GM23338 (cell line): ENCODE measurements at regions not wholly inside any gene's neighbourhood (a gene's known extent, or its start where the extent isn't known, plus 50 kb on each side); places are given as distances from the start of the nearest gene placed in this dataset.

ENCODE experiments used
- CREB1 ChIP-seq: fragments of 250-450 bp; sonication (Bioruptor Pico); IDR thresholded peaks from 2 replicates; pipeline ENCODE4 v1.5.0; 2020; ENCODE audit warnings: low read depth, mild to moderate bottlenecking, moderate library complexity
- EZH2 ChIP-seq: fragments of 200-600 bp; sonication (generic); IDR thresholded peaks from one replicate; pipeline ENCODE4 v1.8.0; 2017; ENCODE audit warnings: antibody characterized with exemption, mild to moderate bottlenecking, low read depth; ENCODE audit not compliant: unreplicated experiment
- EZH2phosphoT487 ChIP-seq: fragments of 200-600 bp; sonication (generic); IDR thresholded peaks from one replicate; pipeline ENCODE4 v1.8.1; 2018; ENCODE audit warnings: antibody characterized with exemption; ENCODE audit not compliant: unreplicated experiment
- POLR2AphosphoS5 ChIP-seq: IDR thresholded peaks from 2 replicates; pipeline ENCODE4 v1.6.1; 2016; ENCODE audit warnings: antibody characterized with exemption, low read depth
- STAT1 ChIP-seq: IDR thresholded peaks from one replicate; pipeline ENCODE4 v1.6.1; 2016; ENCODE audit warnings: antibody characterized with exemption; ENCODE audit not compliant: unreplicated experiment
- ZNF114 ChIP-seq: fragments of 250-450 bp; sonication (Bioruptor Pico); IDR thresholded peaks from 2 replicates; pipeline ENCODE4 v1.5.0; 2020; ENCODE audit warnings: mild to moderate bottlenecking, moderate library complexity
- TF ChIP-seq, protein P1 (sequence below), 2 experiments: fragments of 200-600 bp in 1 of 2; sonication (generic) in 1 of 2; conservative IDR thresholded peaks; 2 replicates each; pipeline versions ENCODE4 v1.5.1 to v1.6.1; 2016 to 2017; ENCODE audit warnings: antibody characterized with exemption in 2 of 2, low read depth in 2 of 2, mild to moderate bottlenecking in 2 of 2, moderate library complexity in 1 of 2
- TF ChIP-seq, protein P2 (sequence below): IDR thresholded peaks from one replicate; pipeline ENCODE4 v1.6.1; 2018; ENCODE audit warnings: antibody characterized with exemption; ENCODE audit not compliant: unreplicated experiment

DNA sequence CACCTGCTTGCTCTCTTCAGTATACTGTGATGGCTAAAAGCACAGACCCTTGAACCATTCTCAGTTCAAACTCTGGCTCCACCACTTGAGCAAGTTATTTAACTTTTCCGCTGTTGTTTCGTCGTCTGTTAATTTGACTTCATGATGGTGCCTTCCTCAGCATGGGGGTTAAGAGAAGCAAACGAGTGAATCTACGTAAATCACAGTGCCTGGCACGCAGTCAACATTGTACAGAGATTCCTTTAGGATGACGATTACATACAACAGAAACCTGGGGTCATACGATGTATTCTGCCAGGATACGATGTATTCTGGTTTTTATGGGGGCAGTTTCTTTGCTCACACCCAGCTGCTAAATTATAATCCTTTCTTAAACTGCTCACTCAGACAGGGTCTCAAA is 515.6 kb downstream of the CCDC171 start:
- TF ChIP-seq, protein P1, sequence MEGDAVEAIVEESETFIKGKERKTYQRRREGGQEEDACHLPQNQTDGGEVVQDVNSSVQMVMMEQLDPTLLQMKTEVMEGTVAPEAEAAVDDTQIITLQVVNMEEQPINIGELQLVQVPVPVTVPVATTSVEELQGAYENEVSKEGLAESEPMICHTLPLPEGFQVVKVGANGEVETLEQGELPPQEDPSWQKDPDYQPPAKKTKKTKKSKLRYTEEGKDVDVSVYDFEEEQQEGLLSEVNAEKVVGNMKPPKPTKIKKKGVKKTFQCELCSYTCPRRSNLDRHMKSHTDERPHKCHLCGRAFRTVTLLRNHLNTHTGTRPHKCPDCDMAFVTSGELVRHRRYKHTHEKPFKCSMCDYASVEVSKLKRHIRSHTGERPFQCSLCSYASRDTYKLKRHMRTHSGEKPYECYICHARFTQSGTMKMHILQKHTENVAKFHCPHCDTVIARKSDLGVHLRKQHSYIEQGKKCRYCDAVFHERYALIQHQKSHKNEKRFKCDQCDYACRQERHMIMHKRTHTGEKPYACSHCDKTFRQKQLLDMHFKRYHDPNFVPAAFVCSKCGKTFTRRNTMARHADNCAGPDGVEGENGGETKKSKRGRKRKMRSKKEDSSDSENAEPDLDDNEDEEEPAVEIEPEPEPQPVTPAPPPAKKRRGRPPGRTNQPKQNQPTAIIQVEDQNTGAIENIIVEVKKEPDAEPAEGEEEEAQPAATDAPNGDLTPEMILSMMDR (conservative IDR thresholded peaks at IDR 0.05; ENCODE audit: low read depth in 2 of 2) = no peak
- TF ChIP-seq POLR2AphosphoS5 = no peak
- no peak for TF ChIP-seq CREB1
- no peak for TF ChIP-seq EZH2
- TF ChIP-seq STAT1 = no peak
- TF ChIP-seq, protein P2, sequence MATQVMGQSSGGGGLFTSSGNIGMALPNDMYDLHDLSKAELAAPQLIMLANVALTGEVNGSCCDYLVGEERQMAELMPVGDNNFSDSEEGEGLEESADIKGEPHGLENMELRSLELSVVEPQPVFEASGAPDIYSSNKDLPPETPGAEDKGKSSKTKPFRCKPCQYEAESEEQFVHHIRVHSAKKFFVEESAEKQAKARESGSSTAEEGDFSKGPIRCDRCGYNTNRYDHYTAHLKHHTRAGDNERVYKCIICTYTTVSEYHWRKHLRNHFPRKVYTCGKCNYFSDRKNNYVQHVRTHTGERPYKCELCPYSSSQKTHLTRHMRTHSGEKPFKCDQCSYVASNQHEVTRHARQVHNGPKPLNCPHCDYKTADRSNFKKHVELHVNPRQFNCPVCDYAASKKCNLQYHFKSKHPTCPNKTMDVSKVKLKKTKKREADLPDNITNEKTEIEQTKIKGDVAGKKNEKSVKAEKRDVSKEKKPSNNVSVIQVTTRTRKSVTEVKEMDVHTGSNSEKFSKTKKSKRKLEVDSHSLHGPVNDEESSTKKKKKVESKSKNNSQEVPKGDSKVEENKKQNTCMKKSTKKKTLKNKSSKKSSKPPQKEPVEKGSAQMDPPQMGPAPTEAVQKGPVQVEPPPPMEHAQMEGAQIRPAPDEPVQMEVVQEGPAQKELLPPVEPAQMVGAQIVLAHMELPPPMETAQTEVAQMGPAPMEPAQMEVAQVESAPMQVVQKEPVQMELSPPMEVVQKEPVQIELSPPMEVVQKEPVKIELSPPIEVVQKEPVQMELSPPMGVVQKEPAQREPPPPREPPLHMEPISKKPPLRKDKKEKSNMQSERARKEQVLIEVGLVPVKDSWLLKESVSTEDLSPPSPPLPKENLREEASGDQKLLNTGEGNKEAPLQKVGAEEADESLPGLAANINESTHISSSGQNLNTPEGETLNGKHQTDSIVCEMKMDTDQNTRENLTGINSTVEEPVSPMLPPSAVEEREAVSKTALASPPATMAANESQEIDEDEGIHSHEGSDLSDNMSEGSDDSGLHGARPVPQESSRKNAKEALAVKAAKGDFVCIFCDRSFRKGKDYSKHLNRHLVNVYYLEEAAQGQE = no peak
- TF ChIP-seq EZH2phosphoT487 = no peak
- TF ChIP-seq ZNF114 = no peak
